ENCODE measurements at regions not wholly inside any gene's neighbourhood (a gene's known extent, or its start where the extent isn't known, plus 50 kb on each side); places are given as distances from the start of the nearest gene placed in this dataset.

- WGBS (ENCODE audit: insufficient coverage, low coverage, missing lambda C conversion rate) = 19% methylated on average over 33 of the region's 58 CpGs
- Histone ChIP-seq H3K9ac (ENCODE audit: insufficient read depth in 1 of 2, low read depth in 2 of 2, low read length in 2 of 2) (peak overlapping the region; percentile 64 to 91), H3K4me3 (peak overlapping the region; percentile 45), H3K9me1 (ENCODE audit: control insufficient read depth, insufficient read depth, low read length) (no peaks in the 10 kb centered on the region), H3K9me3 (replicated peaks; ENCODE audit: control insufficient read depth, insufficient read depth, low read depth, low read length) (no peaks in the 10 kb centered on the region), H3K79me2 (ENCODE audit: control insufficient read depth, insufficient read depth, low read length) (peaks cover 13% of the 10 kb centered on the region; the same call in 2 of the 3 replicates), H3K27ac (ENCODE audit: extremely low read depth, low read depth, low read length) (peak overlapping the region; percentile 70), H3K27me3 (ENCODE audit: control insufficient read depth in 2 of 2, insufficient read depth in 2 of 2, low read length in 2 of 2) (no peaks in the 10 kb centered on the region), H3K4me2 (ENCODE audit: insufficient read depth, low read length) (peak overlapping the region; percentile 57), H3K36me3 (ENCODE audit: control insufficient read depth, insufficient read depth, low read length) (peaks cover 4% of the 10 kb centered on the region; the same call in 1 of the 3 replicates), H4K20me1 (replicated peaks; ENCODE audit: control insufficient read depth, insufficient read depth, low read length) (no peaks in the 10 kb centered on the region), H3K4me1 (replicated peaks in 1 of 2; ENCODE audit: control insufficient read depth in 2 of 2, insufficient read depth in 2 of 2, low read length in 2 of 2) (peaks cover 36 to 45% of the 10 kb centered on the region in 2 experiments; a peak in 4 of 5 replicates), H2AFZ (ENCODE audit: low read depth, low read length) (peak overlapping the region; percentile 77)
- no TSS peak for BruUV-seq (replicated peaks)
- CTCF ChIA-PET (ENCODE audit: low intra/inter-chr PET ratio) = no interaction called here
- intact Hi-C loops (cut with micrococcal nuclease) = loop anchor here (5.0 kb wide), 1 partner anchor 78 kb away; no protein-coding TSS in a partner anchor
- peak; percentile 68 for ATAC-seq
- FAIRE-seq = no peak
- peak; percentile 51 to 66 (median 60) for DNase-seq (ENCODE audit: extremely low read depth in 1 of 4, low spot score in 3 of 4)
- POLR2A ChIA-PET = interaction anchor here (0.7 to 1.6 kb wide), 4 partner anchors 10 to 15 kb away, joined by 3 to 5 read pairs (median 4); no protein-coding TSS in a partner anchor
- in situ Hi-C loops (cut with MboI) = no loop called here
- peak; percentile 45; the same call in 1 of the 2 replicates for TF ChIP-seq MTA3 (IDR thresholded peaks at IDR 0.05; ENCODE audit: borderline replicate concordance)
- no peak for TF ChIP-seq E2F8 (IDR thresholded peaks at IDR 0.05; ENCODE audit: low read depth, partially characterized antibody)
- peak; percentile 70 for TF ChIP-seq POLR2A (conservative IDR thresholded peaks at IDR 0.05)
- TF ChIP-seq, protein P1, sequence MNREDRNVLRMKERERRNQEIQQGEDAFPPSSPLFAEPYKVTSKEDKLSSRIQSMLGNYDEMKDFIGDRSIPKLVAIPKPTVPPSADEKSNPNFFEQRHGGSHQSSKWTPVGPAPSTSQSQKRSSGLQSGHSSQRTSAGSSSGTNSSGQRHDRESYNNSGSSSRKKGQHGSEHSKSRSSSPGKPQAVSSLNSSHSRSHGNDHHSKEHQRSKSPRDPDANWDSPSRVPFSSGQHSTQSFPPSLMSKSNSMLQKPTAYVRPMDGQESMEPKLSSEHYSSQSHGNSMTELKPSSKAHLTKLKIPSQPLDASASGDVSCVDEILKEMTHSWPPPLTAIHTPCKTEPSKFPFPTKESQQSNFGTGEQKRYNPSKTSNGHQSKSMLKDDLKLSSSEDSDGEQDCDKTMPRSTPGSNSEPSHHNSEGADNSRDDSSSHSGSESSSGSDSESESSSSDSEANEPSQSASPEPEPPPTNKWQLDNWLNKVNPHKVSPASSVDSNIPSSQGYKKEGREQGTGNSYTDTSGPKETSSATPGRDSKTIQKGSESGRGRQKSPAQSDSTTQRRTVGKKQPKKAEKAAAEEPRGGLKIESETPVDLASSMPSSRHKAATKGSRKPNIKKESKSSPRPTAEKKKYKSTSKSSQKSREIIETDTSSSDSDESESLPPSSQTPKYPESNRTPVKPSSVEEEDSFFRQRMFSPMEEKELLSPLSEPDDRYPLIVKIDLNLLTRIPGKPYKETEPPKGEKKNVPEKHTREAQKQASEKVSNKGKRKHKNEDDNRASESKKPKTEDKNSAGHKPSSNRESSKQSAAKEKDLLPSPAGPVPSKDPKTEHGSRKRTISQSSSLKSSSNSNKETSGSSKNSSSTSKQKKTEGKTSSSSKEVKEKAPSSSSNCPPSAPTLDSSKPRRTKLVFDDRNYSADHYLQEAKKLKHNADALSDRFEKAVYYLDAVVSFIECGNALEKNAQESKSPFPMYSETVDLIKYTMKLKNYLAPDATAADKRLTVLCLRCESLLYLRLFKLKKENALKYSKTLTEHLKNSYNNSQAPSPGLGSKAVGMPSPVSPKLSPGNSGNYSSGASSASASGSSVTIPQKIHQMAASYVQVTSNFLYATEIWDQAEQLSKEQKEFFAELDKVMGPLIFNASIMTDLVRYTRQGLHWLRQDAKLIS (CRISPR knock-in tag; IDR thresholded peaks at IDR 0.05) = no peak
- TF ChIP-seq CXXC5 (CRISPR knock-in tag; IDR thresholded peaks at IDR 0.05) = peak; percentile 29; the same call in 1 of the 2 replicates
- peak; percentile 35 for TF ChIP-seq TAF1 (IDR thresholded peaks at IDR 0.05; ENCODE audit: control insufficient read depth, extremely low read depth, insufficient read depth, low read length, severe bottlenecking)
- peak; percentile 57 for TF ChIP-seq TBP (optimal IDR thresholded peaks at IDR 0.05; ENCODE audit: low read depth, low read length)
- TF ChIP-seq, protein P2, sequence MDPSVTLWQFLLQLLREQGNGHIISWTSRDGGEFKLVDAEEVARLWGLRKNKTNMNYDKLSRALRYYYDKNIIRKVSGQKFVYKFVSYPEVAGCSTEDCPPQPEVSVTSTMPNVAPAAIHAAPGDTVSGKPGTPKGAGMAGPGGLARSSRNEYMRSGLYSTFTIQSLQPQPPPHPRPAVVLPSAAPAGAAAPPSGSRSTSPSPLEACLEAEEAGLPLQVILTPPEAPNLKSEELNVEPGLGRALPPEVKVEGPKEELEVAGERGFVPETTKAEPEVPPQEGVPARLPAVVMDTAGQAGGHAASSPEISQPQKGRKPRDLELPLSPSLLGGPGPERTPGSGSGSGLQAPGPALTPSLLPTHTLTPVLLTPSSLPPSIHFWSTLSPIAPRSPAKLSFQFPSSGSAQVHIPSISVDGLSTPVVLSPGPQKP (CRISPR knock-in tag; IDR thresholded peaks at IDR 0.05) = no peak
- TF ChIP-seq, protein P3, sequence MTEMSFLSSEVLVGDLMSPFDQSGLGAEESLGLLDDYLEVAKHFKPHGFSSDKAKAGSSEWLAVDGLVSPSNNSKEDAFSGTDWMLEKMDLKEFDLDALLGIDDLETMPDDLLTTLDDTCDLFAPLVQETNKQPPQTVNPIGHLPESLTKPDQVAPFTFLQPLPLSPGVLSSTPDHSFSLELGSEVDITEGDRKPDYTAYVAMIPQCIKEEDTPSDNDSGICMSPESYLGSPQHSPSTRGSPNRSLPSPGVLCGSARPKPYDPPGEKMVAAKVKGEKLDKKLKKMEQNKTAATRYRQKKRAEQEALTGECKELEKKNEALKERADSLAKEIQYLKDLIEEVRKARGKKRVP (CRISPR knock-in tag; IDR thresholded peaks at IDR 0.05) = no peak
- TF ChIP-seq HNRNPLL (IDR thresholded peaks at IDR 0.05; ENCODE audit: low read depth, low read length, poor library complexity, severe bottlenecking) = no peak
- no peak for TF ChIP-seq POLR2AphosphoS5 (IDR thresholded peaks at IDR 0.05; ENCODE audit: control insufficient read depth, insufficient read depth, low read depth, low read length)
- TF ChIP-seq NR1H2 (CRISPR knock-in tag; IDR thresholded peaks at IDR 0.05) = no peak
- TF ChIP-seq ZSCAN29 (IDR thresholded peaks at IDR 0.05) = no peak
Measured at GRCh38 chrX:139204898-139205667, 325.5 kb upstream of the F9 start.
